Neural progenitor cell (in vitro differentiated cells): ENCODE measurements at regions not wholly inside any gene's neighbourhood (a gene's known extent, or its start where the extent isn't known, plus 50 kb on each side); places are given as distances from the start of the nearest gene placed in this dataset.

Source experiments
- DNase-seq: peaks from one replicate; pipeline ENCODE4 v3.0.0-alpha.2; 2016; ENCODE audit warnings: low spot score
- H2AFZ ChIP-seq: fragments of 200-600 bp; sonication (generic); replicated peaks from 2 replicates; pipeline ENCODE4 v1.6.1; 2016; ENCODE audit warnings: antibody characterized with exemption
- H3F3A ChIP-seq: fragments of 200-600 bp; sonication (generic); 2 replicates; pipeline ENCODE4 v1.6.1; 2016; ENCODE audit warnings: antibody characterized with exemption, low read depth
- H3K27ac ChIP-seq: fragments of 200-600 bp; sonication (generic); 2 replicates; pipeline ENCODE4 v1.5.1; 2016; ENCODE audit warnings: mild to moderate bottlenecking
- H3K27me3 ChIP-seq: fragments of 200-600 bp; sonication (generic); 2 replicates; pipeline ENCODE4 v1.6.1; 2016; ENCODE audit warnings: mild to moderate bottlenecking, moderate library complexity
- H3K36me3 ChIP-seq: fragments of 200-600 bp; sonication (generic); 2 replicates; pipeline ENCODE4 v1.5.1; 2016
- H3K4me1 ChIP-seq: fragments of 200-600 bp; sonication (generic); 2 replicates; pipeline ENCODE4 v1.6.1; 2016; ENCODE audit warnings: mixed run types
- H3K4me2 ChIP-seq: fragments of 200-600 bp; sonication (generic); 2 replicates; pipeline ENCODE4 v1.6.1; 2016
- H3K4me3 ChIP-seq: fragments of 200-600 bp; sonication (generic); 2 replicates; pipeline ENCODE4 v1.5.1; 2016
- H3K79me2 ChIP-seq: fragments of 200-600 bp; sonication (generic); 2 replicates; pipeline ENCODE4 v1.6.1; 2016; ENCODE audit warnings: low read depth
- H3K9ac ChIP-seq: fragments of 200-600 bp; sonication (generic); 2 replicates; pipeline ENCODE4 v1.6.1; 2016
- H3K9me3 ChIP-seq: fragments of 200-600 bp; sonication (generic); 2 replicates; pipeline ENCODE4 v1.5.1; 2016; ENCODE audit warnings: low read depth
- H4K20me1 ChIP-seq: fragments of 200-600 bp; sonication (generic); 2 replicates; pipeline ENCODE4 v1.6.1; 2016; ENCODE audit warnings: low read depth
- H3K27ac Mint-ChIP-seq: 3 replicates; pipeline ENCODE4 v1.8.0; 2021; ENCODE audit warnings: mixed read lengths
- H3K27me3 Mint-ChIP-seq: 2 replicates; pipeline ENCODE4 v1.8.0; 2022; ENCODE audit warnings: low read depth, mild to moderate bottlenecking, inconsistent platforms, moderate library complexity, mixed read lengths; ENCODE audit not compliant: insufficient read depth
- H3K36me3 Mint-ChIP-seq: 3 replicates; pipeline ENCODE4 v1.8.0; 2021; ENCODE audit warnings: mixed read lengths
- H3K4me1 Mint-ChIP-seq: 3 replicates; pipeline ENCODE4 v1.8.0; 2021; ENCODE audit warnings: mixed read lengths
- H3K4me3 Mint-ChIP-seq: 3 replicates; pipeline ENCODE4 v1.8.0; 2021; ENCODE audit warnings: mild to moderate bottlenecking, moderate library complexity, mixed read lengths
- H3K9me3 Mint-ChIP-seq: 3 replicates; pipeline ENCODE4 v1.8.0; 2020; ENCODE audit warnings: mixed read lengths
- EZH2 ChIP-seq: fragments of 200-600 bp; sonication (generic); IDR thresholded peaks from 2 replicates; pipeline ENCODE4 v1.6.1; 2017; ENCODE audit warnings: antibody characterized with exemption, mild to moderate bottlenecking, moderate library complexity
- EZH2phosphoT487 ChIP-seq: fragments of 200-600 bp; sonication (generic); IDR thresholded peaks from 2 replicates; pipeline ENCODE4 v1.6.1; 2017; ENCODE audit warnings: antibody characterized with exemption
- TF ChIP-seq, protein P1 (sequence below): fragments of 200-600 bp; sonication (generic); IDR thresholded peaks from 2 replicates; pipeline ENCODE4 v1.5.1; 2017; ENCODE audit warnings: antibody characterized with exemption, mild to moderate bottlenecking

GRCh38 chrX:16307950-16308349 is 140.7 kb downstream of the MAGEB17 start:
- Histone ChIP-seq H3F3A (no peaks in the 10 kb centered on the region), H3K27ac (no peak overlapping the region), H2AFZ (peak overlapping the region; percentile 13), H3K79me2 (no peaks in the 10 kb centered on the region), H3K4me2 (no peak overlapping the region), H3K4me1 (no peaks in the 10 kb centered on the region), H3K9ac (no peak overlapping the region), H4K20me1 (no peaks in the 10 kb centered on the region), H3K27me3 (no peaks in the 10 kb centered on the region), H3K36me3 (no peaks in the 10 kb centered on the region), H3K9me3 (no peaks in the 10 kb centered on the region), H3K4me3 (no peak overlapping the region)
- H3K36me3 Mint-ChIP-seq: no peaks in the 10 kb centered on the region
- TF ChIP-seq EZH2: no peak
- TF ChIP-seq, protein P1, sequence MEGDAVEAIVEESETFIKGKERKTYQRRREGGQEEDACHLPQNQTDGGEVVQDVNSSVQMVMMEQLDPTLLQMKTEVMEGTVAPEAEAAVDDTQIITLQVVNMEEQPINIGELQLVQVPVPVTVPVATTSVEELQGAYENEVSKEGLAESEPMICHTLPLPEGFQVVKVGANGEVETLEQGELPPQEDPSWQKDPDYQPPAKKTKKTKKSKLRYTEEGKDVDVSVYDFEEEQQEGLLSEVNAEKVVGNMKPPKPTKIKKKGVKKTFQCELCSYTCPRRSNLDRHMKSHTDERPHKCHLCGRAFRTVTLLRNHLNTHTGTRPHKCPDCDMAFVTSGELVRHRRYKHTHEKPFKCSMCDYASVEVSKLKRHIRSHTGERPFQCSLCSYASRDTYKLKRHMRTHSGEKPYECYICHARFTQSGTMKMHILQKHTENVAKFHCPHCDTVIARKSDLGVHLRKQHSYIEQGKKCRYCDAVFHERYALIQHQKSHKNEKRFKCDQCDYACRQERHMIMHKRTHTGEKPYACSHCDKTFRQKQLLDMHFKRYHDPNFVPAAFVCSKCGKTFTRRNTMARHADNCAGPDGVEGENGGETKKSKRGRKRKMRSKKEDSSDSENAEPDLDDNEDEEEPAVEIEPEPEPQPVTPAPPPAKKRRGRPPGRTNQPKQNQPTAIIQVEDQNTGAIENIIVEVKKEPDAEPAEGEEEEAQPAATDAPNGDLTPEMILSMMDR: no peak
- no peak for TF ChIP-seq EZH2phosphoT487
- DNase-seq: no peak
- H3K27me3 Mint-ChIP-seq: no peaks in the 10 kb centered on the region
- no peaks in the 10 kb centered on the region for H3K4me1 Mint-ChIP-seq
- no peak overlapping the region for H3K27ac Mint-ChIP-seq
- no peaks in the 10 kb centered on the region for H3K9me3 Mint-ChIP-seq
- H3K4me3 Mint-ChIP-seq: no peak overlapping the region

DNA sequence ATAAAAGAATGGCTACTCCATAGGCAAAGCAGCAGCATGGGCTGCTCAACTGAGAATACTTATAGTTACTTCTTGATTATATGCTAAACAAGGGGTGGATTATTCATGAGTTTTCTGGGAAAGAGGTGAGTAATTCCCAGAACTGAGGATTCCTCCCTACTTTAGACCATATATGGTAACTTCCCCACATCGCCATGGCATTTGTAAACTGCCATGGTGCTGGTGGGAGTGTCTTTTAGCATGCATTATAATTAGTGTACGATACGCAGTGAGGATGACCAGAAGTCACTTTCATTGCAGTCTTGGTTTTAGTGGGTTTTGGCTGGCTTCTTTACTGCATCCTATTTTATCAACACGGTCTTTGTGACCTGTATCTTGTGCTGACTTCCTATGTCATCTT is 141.5 kb downstream of the MAGEB17 start:
- Histone ChIP-seq H3K27ac (no peak overlapping the region), H3F3A (no peaks in the 10 kb centered on the region), H3K79me2 (no peaks in the 10 kb centered on the region), H3K27me3 (no peaks in the 10 kb centered on the region), H3K4me2 (no peak overlapping the region), H3K4me3 (no peak overlapping the region), H3K36me3 (no peaks in the 10 kb centered on the region), H2AFZ (no peak overlapping the region), H3K9me3 (no peaks in the 10 kb centered on the region), H4K20me1 (no peaks in the 10 kb centered on the region), H3K4me1 (no peaks in the 10 kb centered on the region), H3K9ac (no peak overlapping the region)
- Mint-ChIP-seq H3K4me3 (no peak overlapping the region), H3K36me3 (no peaks in the 10 kb centered on the region), H3K27me3 (no peaks in the 10 kb centered on the region), H3K27ac (no peak overlapping the region), H3K9me3 (no peaks in the 10 kb centered on the region), H3K4me1 (no peaks in the 10 kb centered on the region)
- DNase-seq: no peak
- TF ChIP-seq EZH2 (no peak), EZH2phosphoT487 (no peak)
- TF ChIP-seq, protein P1: no peak

DNA sequence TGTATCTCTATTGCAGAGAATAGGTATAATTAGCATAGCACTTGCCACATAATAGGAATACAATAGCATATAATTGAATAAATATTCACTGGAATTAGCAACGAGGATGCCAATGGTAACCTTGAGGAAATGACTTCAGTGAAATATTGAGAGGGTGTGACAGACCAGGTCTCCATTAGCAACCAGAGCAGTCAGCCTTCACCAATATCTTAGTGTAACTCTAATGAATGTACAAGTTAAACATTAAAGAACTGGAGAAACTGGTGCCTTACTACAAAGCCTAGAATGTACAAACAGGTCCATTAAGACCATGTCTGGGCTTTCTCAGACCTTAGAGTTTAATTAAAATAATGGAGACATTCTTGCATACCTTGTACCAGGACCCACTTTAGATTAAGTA is 143.0 kb downstream of the MAGEB17 start:
- H3K27ac Mint-ChIP-seq: no peak overlapping the region

More for the DNA sequence above, 143.0 kb downstream of the MAGEB17 start:
- H3K4me2 ChIP-seq: no peak overlapping the region
- Mint-ChIP-seq H3K27me3 (no peaks in the 10 kb centered on the region), H3K4me1 (no peaks in the 10 kb centered on the region), H3K4me3 (no peak overlapping the region), H3K36me3 (no peaks in the 10 kb centered on the region), H3K9me3 (no peaks in the 10 kb centered on the region)
- H3K27me3 ChIP-seq: no peaks in the 10 kb centered on the region
- no peak overlapping the region for H3K4me3 ChIP-seq
- H3K36me3 ChIP-seq: no peaks in the 10 kb centered on the region
- H2AFZ ChIP-seq: no peak overlapping the region
- H3K4me1 ChIP-seq: no peaks in the 10 kb centered on the region
- TF ChIP-seq, protein P1: no peak
- TF ChIP-seq EZH2: no peak
- no peak for TF ChIP-seq EZH2phosphoT487
- no peaks in the 10 kb centered on the region for H3K79me2 ChIP-seq
- DNase-seq: no peak
- no peaks in the 10 kb centered on the region for H4K20me1 ChIP-seq
- no peaks in the 10 kb centered on the region for H3K9me3 ChIP-seq
- H3K27ac ChIP-seq: no peak overlapping the region
- no peak overlapping the region for H3K9ac ChIP-seq
- no peaks in the 10 kb centered on the region for H3F3A ChIP-seq
